ENCODE measurements at regions not wholly inside any gene's neighbourhood (a gene's known extent, or its start where the extent isn't known, plus 50 kb on each side); places are given as distances from the start of the nearest gene placed in this dataset.
"Not testable (repeated sequence)": the region's sequence is repeated elsewhere in the genome, so short reads cannot be mapped to it uniquely, and the experiment has no call there.

- DNase-seq, result no peak
Measured at GRCh38 chr2:16249246-16250055, 309.1 kb downstream of the MYCN start.

DNA sequence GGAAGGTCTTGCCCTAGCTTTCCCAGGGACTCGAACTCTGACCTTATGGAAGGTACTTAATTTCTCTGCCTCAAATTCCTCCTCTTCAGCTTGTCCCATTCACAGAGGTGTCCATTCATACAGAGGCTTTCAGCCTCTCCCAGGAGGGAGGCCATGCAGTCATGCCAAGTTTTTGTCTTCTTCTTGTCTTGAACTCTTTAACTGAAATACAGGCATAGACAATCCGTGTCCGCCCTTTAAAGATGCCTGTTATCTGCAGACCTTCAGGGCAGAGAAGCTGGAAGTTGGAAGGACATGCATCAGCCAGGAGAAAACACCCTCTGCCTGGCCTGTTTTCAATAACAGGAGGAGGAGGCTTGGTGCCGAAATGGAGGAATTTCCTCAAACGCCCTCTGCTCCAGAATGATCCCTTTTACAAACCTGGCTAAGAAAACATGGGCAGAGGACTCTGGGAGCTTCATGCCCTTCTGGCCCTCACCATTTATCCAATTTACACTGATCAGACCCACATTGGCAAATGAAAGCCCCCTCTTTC is 308.3 kb downstream of the MYCN start:
- no peak for DNase-seq

- no peak for DNase-seq
Measured at GRCh38 chr2:16247326-16248122, 307.2 kb downstream of the MYCN start.

GRCh38 chr2:16246911-16247310 is 306.6 kb downstream of the MYCN start:
- DNase-seq, result no peak

- no peak for DNase-seq
Measured at GRCh38 chr2:16246281-16246850, 306.0 kb downstream of the MYCN start.

DNA sequence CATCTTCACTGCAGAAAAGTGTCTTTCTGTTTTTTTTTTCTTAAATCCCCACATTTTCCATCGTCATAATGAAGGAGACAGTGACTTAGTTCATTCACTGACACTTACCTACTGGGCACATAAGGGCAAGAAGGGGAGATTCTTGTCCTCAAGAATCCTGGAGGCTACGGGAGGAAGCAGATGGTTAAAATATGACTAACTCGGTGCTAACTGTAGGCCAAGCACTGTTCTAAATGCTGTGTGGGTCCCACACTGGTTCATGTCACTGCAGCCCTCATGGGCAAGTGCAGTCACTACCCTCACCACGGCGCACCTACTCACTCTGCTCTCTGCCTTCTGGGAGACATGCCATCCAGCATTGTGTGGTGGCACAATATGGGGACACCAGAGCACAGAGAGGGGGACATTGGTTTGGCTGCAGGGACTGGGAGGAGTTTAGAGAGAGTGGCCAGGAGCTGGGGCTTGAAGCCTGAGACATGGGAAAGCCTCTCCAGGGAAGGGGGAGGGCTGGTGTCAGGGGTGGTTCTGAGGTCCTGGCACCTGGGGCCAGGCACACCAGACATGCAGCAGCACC is 305.2 kb downstream of the MYCN start:
- DNase-seq, result no peak

DNA sequence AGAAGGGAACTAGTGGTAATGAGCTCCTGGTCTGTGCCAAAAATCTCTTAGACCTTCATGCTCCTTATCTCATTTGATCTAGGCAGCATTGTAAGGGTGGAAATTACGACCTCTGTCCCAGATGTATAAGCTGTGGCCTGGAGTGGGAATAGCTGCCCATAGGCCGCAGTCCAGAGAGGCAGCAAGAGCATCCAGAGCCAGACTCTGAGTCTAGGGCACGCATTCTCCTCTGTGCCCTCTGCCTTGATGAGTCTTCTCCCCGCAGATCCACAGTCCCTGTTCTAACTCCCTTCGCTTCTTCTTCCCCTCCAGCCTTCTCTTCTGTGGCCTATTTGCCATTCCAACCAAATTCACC is 304.6 kb downstream of the MYCN start:
- DNase-seq, result no peak

DNA sequence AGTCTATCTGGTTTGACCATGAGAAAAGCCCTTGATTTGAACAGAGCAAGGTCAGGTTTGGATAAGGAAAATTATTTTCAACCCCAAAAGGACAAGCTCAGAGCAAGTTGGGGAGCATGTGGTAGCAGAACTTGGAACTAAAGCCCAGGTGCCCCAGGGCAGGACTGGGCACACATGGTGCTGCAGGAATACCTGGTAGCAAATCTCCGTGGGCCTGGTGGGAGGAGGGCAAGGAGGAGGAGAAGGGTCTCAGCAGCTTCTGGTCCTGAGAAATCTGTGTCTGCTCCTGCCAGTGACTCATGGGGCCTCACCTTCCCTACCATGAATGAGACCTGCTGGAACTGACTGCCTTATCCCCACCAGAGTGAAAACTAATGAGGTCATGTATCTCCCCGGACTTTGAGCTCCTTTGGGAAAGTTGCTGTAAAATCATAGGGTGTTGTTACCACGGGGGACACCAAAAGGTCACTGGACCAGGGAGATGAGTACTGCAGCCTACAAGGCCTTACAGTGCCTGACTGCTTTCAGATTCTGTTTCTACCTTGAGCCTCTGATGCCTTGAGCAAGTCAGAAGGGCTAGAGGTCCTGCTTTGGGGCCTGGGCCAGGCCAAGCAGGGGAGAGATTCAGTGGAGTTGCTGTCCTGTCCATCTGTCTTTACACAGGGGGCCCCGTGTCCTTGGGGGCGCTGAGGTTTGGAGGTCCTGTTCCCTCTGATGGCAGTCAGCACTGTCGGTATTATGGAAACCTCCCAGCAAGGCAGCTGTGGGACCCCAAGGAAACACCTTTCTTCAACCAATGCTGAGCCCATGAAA is 304.0 kb downstream of the MYCN start:
- no peak for DNase-seq

DNA sequence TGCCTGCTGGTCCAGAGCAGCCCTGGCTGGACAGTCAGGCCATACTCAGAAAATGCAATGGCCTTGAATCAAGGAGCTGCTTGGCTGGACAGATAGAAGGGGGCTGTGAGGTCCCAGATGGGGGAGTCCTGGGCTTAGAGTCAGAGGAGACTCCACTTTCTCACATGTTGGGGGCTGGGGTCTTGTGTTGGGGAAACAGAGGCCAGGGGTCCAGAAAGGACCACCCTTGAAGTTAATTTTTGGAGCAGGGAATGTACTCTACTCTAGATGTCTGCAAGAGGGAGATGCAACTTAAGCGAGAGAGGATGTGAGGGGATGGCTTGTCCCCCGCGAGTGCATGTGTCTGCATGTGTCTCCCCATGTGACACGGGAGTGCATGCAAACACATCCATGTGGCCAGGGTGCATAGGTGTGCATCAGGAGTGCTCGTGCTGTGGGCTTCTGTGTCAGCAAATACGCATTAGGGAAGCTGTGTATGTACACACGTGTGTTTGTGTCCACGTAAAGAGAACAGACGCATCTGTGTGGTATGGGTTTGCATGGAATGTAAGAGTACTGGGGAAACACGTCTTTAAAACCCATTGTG is 303.2 kb downstream of the MYCN start:
- no peak for DNase-seq

GRCh38 chr2:16242906-16243305 is 302.6 kb downstream of the MYCN start:
- no peak for DNase-seq

DNA sequence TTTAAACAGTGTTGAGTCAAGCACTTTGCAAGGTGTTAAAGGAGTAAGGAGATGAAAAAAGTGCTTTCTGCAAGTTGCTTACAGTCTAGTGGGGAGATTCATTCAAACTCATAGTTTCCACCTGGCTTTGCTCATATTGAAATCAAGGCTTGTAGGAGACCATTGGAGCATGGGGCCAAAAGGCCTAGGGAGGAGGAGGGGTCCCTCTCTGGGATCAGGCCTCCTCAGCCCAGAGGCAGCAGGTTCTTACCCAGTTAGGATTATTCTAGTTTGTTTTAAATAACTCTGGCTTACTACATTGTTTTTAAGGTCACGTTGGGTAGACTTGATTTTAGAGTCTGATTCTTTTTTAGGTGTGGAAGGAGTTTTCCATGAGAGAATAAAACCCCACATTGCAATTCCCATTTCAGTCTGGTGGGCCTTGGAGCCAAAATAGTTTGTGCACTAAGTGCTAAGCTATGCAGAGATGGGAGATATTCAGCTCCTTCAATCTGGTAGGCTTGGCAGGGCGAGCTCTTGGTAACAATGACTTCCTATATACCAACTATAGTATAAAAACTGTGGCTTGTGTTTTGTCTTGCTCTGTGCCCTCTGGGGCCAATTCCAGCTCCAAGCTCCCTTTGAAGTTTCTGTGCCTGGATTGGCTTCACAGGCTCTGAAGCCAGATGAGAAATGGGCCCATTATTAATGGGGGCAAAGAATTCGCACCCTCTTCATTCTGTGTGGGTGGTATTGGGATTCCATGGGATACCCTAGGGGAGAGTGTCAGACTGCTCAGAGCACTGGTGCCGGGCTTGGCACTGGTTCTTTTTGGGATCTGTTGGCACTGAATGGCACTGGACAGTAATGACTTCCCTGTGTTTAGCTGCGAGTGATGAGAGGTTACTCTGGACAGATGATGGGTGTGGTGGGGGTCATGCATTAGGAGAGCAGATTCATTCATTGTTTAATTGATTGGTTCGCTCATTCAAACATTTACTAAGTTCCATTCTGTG is 301.1 kb downstream of the MYCN start:
- no peak for DNase-seq

DNA sequence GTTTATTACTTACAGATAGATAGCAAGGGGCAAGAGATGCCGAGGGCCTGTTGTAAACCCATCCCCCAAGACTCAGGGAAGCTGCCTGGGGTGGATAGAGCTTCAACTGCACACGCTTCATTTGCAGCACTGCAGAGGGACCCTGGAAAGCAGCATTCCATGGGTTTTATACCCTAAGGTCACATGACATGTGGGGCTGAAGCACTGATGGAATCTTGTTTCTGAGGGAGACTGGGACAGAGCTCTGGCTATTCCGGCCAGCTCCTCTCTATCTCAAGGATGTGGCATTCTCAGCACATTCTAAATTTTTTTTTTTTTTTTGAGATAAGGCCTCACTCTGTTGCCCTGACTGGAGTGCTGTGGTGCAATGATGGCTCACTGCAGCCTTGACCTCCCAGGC is 300.1 kb downstream of the MYCN start:
- no peak for DNase-seq

DNA sequence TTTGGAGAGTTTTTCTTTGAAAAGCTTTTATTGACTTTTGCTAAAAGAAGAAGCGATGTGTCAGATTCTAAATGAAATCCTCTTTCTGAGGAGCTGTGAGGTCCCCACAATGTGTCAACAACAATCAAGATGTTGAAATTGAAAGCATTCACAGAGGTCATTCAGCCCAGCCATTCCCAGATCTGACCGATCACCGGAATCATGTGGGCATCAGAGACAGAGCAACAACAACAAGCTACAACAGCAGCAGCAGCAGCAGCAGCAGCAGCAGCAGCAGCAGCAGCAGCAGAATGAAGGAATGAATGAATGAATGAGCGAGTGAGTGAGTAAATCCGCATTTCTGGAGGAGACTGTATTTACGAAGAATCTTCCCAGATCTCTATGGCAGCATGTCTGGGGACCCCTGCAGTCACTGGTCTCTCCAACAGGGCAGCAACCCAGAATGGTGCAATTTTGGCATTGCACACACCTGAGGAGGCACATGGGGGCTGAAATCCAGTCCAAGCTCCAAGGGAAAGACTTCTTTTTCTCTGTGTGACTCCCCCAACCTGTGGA is 299.0 kb downstream of the MYCN start:
- no peak for DNase-seq

GRCh38 chr2:16238786-16239185 is 298.4 kb downstream of the MYCN start:
- DNase-seq, result no peak

DNA sequence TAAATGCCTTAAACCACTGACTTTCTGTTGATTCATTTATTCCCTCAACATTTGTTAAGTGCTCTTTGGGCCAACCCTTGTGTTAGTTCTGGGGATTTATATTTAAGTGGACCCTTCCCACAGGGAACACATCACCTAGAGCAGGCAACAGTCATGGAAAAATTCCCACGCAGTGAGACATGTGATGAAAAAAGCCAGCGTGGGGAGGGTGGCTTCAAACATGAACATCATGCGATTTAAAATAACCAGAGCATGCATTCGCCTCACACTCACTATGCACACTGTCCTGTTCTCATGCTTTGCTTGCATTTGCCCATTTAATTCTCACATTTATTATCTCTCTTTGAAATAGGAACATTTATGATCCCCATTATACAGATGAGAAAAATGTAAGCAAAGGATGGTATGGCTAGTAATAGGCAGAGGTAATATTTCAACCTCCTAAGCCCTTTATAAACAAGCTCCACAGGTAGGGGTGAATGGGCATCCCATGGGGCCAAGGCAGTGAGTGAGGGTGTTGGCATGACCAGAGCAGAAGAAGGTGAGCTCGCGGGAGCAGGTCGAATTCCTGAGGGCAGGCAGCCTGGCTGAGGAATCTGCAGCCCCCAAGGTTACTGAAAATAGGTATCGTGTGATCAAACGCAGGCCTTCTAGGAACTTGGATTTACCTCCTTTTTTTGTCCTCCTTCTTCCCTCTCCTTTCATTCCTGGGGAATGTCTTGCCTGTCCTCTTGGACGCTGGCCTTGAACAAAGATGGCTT is 297.8 kb downstream of the MYCN start:
- DNase-seq, result no peak

DNA sequence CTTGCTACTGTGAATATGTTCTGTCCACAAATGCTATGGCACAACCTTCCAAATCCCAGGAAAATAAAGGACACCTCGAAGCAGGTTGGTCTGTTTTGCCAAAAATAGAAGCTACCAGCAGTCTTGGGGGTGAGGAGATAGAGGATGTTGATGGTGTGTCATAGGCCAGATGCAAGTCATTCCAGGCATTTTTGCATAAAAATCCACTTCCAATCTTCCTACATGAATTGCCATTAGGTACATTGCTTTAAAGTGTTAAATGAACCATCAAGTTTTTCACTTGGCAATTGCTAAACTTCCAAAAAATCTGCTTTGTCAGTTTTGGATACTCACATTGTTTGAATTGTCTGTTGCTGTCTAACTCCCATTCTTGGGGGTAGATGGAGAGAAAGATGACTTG is 295.4 kb downstream of the MYCN start:
- no peak for DNase-seq

- not testable (repeated sequence) for DNase-seq
Measured at GRCh38 chr2:16235291-16235690, 294.9 kb downstream of the MYCN start.

- no peak for DNase-seq
Measured at GRCh38 chr2:16228951-16229350, 288.6 kb downstream of the MYCN start.

DNA sequence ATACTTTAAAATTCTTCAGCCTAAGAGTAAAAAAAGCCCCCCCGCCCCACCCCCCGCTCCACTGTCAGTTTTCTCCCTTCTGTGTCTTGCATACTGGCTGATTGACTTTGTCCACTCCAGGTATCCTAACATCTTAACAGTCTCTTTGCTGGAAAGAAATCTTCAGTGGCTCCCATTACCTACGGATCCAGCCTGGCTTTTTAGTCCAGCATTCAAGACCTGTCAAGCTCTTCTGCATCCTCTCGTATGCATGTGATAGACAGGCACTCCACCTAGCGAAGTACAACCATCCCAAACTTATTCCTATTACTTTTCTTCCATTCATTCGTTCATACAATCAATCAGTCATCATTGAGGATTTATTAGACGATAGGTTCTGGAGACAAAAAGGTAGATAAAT is 288.1 kb downstream of the MYCN start:
- no peak for DNase-seq

All from activated T-cell treated with anti-CD3 and anti-CD28 coated beads, Interleukin-2, amount 50 U/mL, for 1 hour (primary cell).